C4-2B (cell line): ENCODE measurements at regions not wholly inside any gene's neighbourhood (a gene's known extent, or its start where the extent isn't known, plus 50 kb on each side); places are given as distances from the start of the nearest gene placed in this dataset.

ENCODE experiments used
- ZFX ChIP-seq: fragments of 450-650 bp; IDR thresholded peaks from 2 replicates; pipeline ENCODE4 v1.6.1; 2017
- TF ChIP-seq, protein P1 (sequence below): fragments of 450-650 bp; conservative IDR thresholded peaks from 2 replicates; pipeline ENCODE4 v1.5.1; 2017; ENCODE audit warnings: mild to moderate bottlenecking

DNA sequence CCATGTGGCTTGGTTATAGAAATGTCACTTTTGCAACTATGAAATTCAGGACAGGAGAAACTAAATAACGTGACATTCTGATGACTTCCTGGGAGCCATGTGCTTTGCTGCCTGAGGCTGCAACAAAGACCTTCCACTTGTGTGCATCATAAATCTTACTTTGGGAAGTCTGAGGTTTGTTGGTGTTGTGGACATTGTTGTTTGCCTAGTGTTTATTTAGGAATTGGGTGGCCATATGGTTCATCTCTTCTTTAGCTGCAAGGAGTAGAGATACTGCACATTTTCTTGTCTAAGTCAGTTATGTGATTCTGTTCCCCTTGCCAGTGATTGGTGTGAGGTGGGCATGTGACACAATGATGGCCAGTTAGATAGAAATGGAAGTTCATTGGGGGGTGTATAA is 167.3 kb upstream of the SSTR1 start:
- TF ChIP-seq, protein P1, sequence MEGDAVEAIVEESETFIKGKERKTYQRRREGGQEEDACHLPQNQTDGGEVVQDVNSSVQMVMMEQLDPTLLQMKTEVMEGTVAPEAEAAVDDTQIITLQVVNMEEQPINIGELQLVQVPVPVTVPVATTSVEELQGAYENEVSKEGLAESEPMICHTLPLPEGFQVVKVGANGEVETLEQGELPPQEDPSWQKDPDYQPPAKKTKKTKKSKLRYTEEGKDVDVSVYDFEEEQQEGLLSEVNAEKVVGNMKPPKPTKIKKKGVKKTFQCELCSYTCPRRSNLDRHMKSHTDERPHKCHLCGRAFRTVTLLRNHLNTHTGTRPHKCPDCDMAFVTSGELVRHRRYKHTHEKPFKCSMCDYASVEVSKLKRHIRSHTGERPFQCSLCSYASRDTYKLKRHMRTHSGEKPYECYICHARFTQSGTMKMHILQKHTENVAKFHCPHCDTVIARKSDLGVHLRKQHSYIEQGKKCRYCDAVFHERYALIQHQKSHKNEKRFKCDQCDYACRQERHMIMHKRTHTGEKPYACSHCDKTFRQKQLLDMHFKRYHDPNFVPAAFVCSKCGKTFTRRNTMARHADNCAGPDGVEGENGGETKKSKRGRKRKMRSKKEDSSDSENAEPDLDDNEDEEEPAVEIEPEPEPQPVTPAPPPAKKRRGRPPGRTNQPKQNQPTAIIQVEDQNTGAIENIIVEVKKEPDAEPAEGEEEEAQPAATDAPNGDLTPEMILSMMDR: no peak
- TF ChIP-seq ZFX: no peak
